AG04450 (cell line): ENCODE measurements at regions not wholly inside any gene's neighbourhood (a gene's known extent, or its start where the extent isn't known, plus 50 kb on each side); places are given as distances from the start of the nearest gene placed in this dataset.
"Not testable (repeated sequence)": the region's sequence is repeated elsewhere in the genome, so short reads cannot be mapped to it uniquely, and the experiment has no call there.

Source experiments
- CTCF ChIA-PET: fragments of 300-600, 350-600 bp; formaldehyde crosslinking; extraction: SDS; loops from one replicate; lab custom pipeline; 2022; ENCODE audit warnings: antibody characterized with exemption, inconsistent platforms; lab: Charles Lee
- POLR2A ChIA-PET: fragments of 350-600 bp; formaldehyde crosslinking; extraction: SDS; loops from one replicate; lab custom pipeline; 2021; ENCODE audit warnings: antibody characterized with exemption, inconsistent platforms; lab: Yijun Ruan, JAX
- DNase-seq: peaks from one replicate; pipeline ENCODE4 v3.0.0-alpha.2; 2011; ENCODE audit warnings: low read depth, low spot score
- H3K27ac ChIP-seq: one replicate; pipeline ENCODE4 v1.5.1; 2012; ENCODE audit warnings: low read depth, low read length, control low read depth
- H3K27me3 ChIP-seq: one replicate; pipeline ENCODE4 v1.6.0; 2012; ENCODE audit warnings: low read length; ENCODE audit not compliant: control insufficient read depth, insufficient read depth
- H3K4me3 ChIP-seq: 2 replicates; pipeline ENCODE4 v1.5.1; 2011; ENCODE audit warnings: mild to moderate bottlenecking, low read depth, low read length, control low read depth
- H3K9me3 ChIP-seq: 2 replicates; pipeline ENCODE4 v1.5.1; 2012; ENCODE audit warnings: low read length; ENCODE audit not compliant: control insufficient read depth, insufficient read depth
- CTCF ChIP-seq: IDR thresholded peaks from 2 replicates; pipeline ENCODE4 v1.5.1; 2011; ENCODE audit warnings: low read depth, low read length, control low read depth, inconsistent platforms

- Histone ChIP-seq H3K27ac (no peak overlapping the region), H3K9me3 (no peaks in the 10 kb centered on the region), H3K27me3 (no peaks in the 10 kb centered on the region), H3K4me3 (no peak overlapping the region)
- ChIA-PET CTCF (interaction anchor here (1.1 to 1.9 kb wide), 2 partner anchors 85 to 311 kb away, joined by 3 to 5 read pairs; no protein-coding TSS in a partner anchor), POLR2A (no interaction called here)
- TF ChIP-seq CTCF: no peak
- DNase-seq: no peak
Measured at GRCh38 chr5:111834926-111835599, 78.1 kb upstream of the NREP start.

- TF ChIP-seq CTCF: no peak
- no peak for DNase-seq
- no peaks in the 10 kb centered on the region for H3K27me3 ChIP-seq
- H3K9me3 ChIP-seq: peaks cover 3% of the 10 kb centered on the region; the same call in 1 of the 2 replicates
- ChIA-PET POLR2A (interaction anchor here (1.0 to 1.2 kb wide), 2 partner anchors 95 to 167 kb away, joined by 3 read pairs; no protein-coding TSS in a partner anchor), CTCF (interaction anchor here (0.7 to 2.2 kb wide), 3 partner anchors 10 to 279 kb away, joined by 3 to 4 read pairs (median 3); no protein-coding TSS in a partner anchor)
- H3K27ac ChIP-seq: no peak overlapping the region
- no peak overlapping the region for H3K4me3 ChIP-seq
Measured at GRCh38 chr5:111830333-111830732, 73.3 kb upstream of the NREP start.

- ChIA-PET CTCF (interaction anchor here (0.7 to 2.2 kb wide), 2 partner anchors 28 to 279 kb away, joined by 3 to 4 read pairs; no protein-coding TSS in a partner anchor), POLR2A (interaction anchor here (1.0 to 1.2 kb wide), 2 partner anchors 94 to 168 kb away, joined by 3 read pairs; no protein-coding TSS in a partner anchor)
- no peaks in the 10 kb centered on the region for H3K27me3 ChIP-seq
- DNase-seq: peak; percentile 8
- TF ChIP-seq CTCF: no peak
- peaks cover 3% of the 10 kb centered on the region; the same call in 1 of the 2 replicates for H3K9me3 ChIP-seq
- H3K27ac ChIP-seq: no peak overlapping the region
- H3K4me3 ChIP-seq: no peak overlapping the region
Measured at GRCh38 chr5:111829701-111830100, 72.7 kb upstream of the NREP start.

GRCh38 chr5:111826064-111826463, 69.1 kb upstream of the NREP start:
- no peak for DNase-seq
- Histone ChIP-seq H3K4me3 (no peak overlapping the region), H3K27me3 (no peaks in the 10 kb centered on the region), H3K27ac (no peak overlapping the region), H3K9me3 (peaks cover 3% of the 10 kb centered on the region; the same call in 1 of the 2 replicates)
- no peak for TF ChIP-seq CTCF
- CTCF ChIA-PET: no interaction called here
- POLR2A ChIA-PET: interaction anchor here (0.6 kb wide), 1 partner anchor 645 kb away, joined by 3 read pairs; no protein-coding TSS in a partner anchor

GRCh38 chr5:111820072-111820471, 63.1 kb upstream of the NREP start:
- ChIA-PET CTCF (interaction anchor here (1.1 to 1.5 kb wide), 3 partner anchors 8 to 269 kb away, joined by 3 to 5 read pairs (median 3); no protein-coding TSS in a partner anchor), POLR2A (no interaction called here)
- no peaks in the 10 kb centered on the region for H3K27me3 ChIP-seq
- no peak overlapping the region for H3K4me3 ChIP-seq
- H3K9me3 ChIP-seq: no peaks in the 10 kb centered on the region
- no peak for DNase-seq
- TF ChIP-seq CTCF: no peak
- no peak overlapping the region for H3K27ac ChIP-seq

- DNase-seq, H3K27me3 ChIP-seq, H3K27ac ChIP-seq, POLR2A ChIA-PET, H3K4me3 ChIP-seq, H3K9me3 ChIP-seq: not testable (repeated sequence)
- CTCF ChIA-PET: interaction anchor here (1.2 kb wide), 1 partner anchor 9 kb away, joined by 3 read pairs; no protein-coding TSS in a partner anchor
Measured at GRCh38 chr5:111819028-111819427, 62.0 kb upstream of the NREP start.
